ENCODE measurements at regions not wholly inside any gene's neighbourhood (a gene's known extent, or its start where the extent isn't known, plus 50 kb on each side); places are given as distances from the start of the nearest gene placed in this dataset.

- Mint-ChIP-seq H3K27ac (peak overlapping the region in 1 of 2 donors; percentile 69), H3K27me3 (peaks cover 8% of the 10 kb centered on the region), H3K4me3 (no peak overlapping the region), H3K4me1 (peaks cover 13% of the 10 kb centered on the region), H3K9me3 (peaks cover 0 to 3% of the 10 kb centered on the region in 2 donors)
- no peak for ATAC-seq
- no peak for DNase-seq
Measured at GRCh38 chr15:87760547-87761314, 495.8 kb downstream of the NTRK3 start.

DNA sequence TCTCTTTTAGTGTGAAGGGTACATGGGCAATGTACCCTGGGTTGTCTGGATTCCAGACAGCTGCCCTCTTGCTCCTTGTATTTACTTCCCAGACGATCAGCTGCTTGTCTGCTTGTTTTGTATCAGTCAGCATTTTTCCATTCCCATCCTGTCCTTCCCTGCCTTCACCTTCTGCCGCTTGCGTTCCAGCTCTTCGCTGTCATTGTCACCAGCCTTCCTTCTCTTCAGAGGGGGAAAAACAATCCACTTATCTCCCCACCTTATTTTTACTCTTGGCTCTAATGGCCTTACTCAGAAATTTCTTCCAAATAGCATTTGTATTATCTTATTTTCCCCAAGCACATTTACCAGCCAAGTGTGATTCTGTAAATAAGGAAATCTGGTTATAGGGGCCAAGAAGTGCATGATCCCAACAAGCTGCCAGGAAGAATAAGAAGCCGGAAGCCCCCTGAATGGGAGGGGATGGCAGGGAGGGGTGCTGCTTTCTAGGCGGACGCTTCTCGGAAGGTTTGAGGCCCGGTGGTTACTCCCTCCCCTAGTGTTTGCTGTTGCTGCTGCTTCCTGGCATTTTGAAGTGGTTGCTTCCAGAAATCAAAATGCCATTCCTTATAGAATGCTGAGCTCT is 497.6 kb downstream of the NTRK3 start:
- H3K4me3 Mint-ChIP-seq = no peak overlapping the region
- peaks cover 13% of the 10 kb centered on the region for H3K4me1 Mint-ChIP-seq
- ATAC-seq (no peak), DNase-seq (no peak)
- peaks cover 12% of the 10 kb centered on the region for H3K27me3 Mint-ChIP-seq
- H3K27ac Mint-ChIP-seq = no peak overlapping the region
- peaks cover 0 to 3% of the 10 kb centered on the region in 2 donors for H3K9me3 Mint-ChIP-seq

GRCh38 chr15:87757084-87757483 is 499.5 kb downstream of the NTRK3 start:
- DNase-seq = no peak
- Mint-ChIP-seq H3K4me1 (peaks cover 16% of the 10 kb centered on the region), H3K4me3 (no peak overlapping the region), H3K27me3 (peaks cover 15% of the 10 kb centered on the region), H3K27ac (peak overlapping the region in 1 of 2 donors; percentile 55), H3K9me3 (peaks cover 0 to 3% of the 10 kb centered on the region in 2 donors)
- no peak for ATAC-seq

GRCh38 chr15:87756072-87756471 is 500.5 kb downstream of the NTRK3 start:
- Mint-ChIP-seq H3K9me3 (peaks cover 0 to 3% of the 10 kb centered on the region in 2 donors), H3K27me3 (peaks cover 15% of the 10 kb centered on the region), H3K27ac (no peak overlapping the region), H3K4me1 (peaks cover 8% of the 10 kb centered on the region), H3K4me3 (no peak overlapping the region)
- ATAC-seq = no peak
- no peak for DNase-seq

GRCh38 chr15:87755226-87755625 is 501.3 kb downstream of the NTRK3 start:
- ATAC-seq (no peak), DNase-seq (no peak)
- Mint-ChIP-seq H3K4me3 (no peak overlapping the region), H3K9me3 (peaks cover 0 to 3% of the 10 kb centered on the region in 2 donors), H3K4me1 (peaks cover 8% of the 10 kb centered on the region), H3K27ac (peak overlapping the region in 1 of 2 donors; percentile 85), H3K27me3 (peaks cover 15% of the 10 kb centered on the region)

DNA sequence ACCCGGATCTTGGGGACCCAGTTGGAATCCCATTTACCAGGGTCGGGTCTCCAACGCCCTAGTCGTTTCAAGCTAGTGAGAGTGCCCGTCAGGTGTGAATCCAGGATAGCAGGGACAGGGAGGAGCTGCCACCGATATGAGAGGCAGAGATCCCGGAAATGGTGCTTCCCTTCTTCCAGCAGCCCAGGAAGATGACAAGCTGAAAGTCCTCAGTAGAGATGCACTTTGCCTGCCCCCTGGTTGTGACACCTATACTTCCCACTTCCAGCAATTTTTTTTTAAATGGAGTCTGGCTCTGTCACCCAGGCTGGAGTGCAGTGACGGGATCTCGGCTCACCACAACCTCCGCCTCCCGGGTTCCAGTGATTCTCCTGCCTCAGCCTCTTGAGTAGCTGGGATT is 503.0 kb downstream of the NTRK3 start:
- no peak for ATAC-seq
- Mint-ChIP-seq H3K27ac (no peak overlapping the region), H3K4me3 (no peak overlapping the region)

DNA sequence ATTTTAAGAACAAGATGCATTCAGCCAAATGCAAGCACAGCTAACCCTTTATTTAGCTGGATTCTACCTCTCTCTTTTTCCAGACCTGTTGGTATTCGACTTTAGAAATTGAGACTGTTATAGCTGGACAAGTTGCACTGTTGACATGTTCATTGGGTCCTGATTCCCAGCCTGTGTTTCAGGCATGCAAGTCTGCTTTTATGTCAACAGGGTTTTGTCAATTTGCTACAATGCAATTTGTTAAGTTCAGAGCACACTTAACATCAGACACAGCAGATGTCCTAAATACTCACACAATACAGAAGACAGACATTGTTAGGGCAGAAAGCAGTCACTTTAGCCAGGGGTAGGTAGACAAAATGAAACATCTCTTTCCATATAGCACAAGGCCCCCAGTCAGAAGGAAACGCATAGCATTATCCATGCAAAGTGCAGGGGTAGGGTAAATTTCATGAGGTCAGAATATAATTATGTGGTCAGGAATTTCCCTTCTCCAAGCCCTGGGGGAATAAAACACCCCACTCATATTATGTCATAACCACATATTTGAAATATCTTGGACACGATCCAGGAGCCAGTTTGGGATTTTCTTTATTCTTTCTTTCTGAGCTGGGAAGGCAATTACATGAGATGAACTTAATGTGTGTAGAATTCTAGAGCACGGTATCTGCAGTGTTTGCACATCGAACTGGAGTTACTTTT is 504.1 kb downstream of the NTRK3 start:
- ATAC-seq (peak; percentile 68), DNase-seq (no peak)
- no peak overlapping the region for H3K27ac Mint-ChIP-seq
- peaks cover 8% of the 10 kb centered on the region for H3K4me1 Mint-ChIP-seq
- H3K27me3 Mint-ChIP-seq = peaks cover 15% of the 10 kb centered on the region
- H3K4me3 Mint-ChIP-seq = no peak overlapping the region
- no peaks in the 10 kb centered on the region for H3K9me3 Mint-ChIP-seq

More for the DNA sequence above, 503.0 kb downstream of the NTRK3 start:
- Mint-ChIP-seq H3K4me1 (peaks cover 8% of the 10 kb centered on the region), H3K9me3 (no peaks in the 10 kb centered on the region), H3K27me3 (peaks cover 15% of the 10 kb centered on the region)
- no peak for DNase-seq

- DNase-seq (no peak), ATAC-seq (no peak)
- Mint-ChIP-seq H3K4me3 (no peak overlapping the region), H3K9me3 (no peaks in the 10 kb centered on the region), H3K4me1 (peaks cover 8% of the 10 kb centered on the region), H3K27me3 (no peaks in the 10 kb centered on the region), H3K27ac (no peak overlapping the region)
Measured at GRCh38 chr15:87748483-87748882, 508.1 kb downstream of the NTRK3 start.

DNA sequence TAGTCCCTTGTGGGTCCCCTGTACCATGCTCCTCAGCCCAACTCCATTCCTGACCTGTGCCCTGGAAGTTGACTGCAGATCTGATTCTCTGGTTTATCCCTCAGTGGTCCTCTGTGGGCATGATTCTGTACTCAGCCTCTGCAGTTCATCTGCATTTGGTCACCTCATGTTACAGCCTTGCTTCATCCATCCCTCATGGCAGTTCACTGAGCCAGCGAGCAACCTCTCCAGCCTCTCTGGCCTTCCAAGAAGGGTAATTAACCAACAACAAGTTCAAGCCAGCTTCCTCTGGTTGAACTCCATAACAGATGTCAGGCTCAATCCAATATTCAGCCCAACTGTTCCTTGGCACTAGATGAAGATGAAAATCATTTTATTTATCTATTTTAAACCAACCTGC is 509.5 kb downstream of the NTRK3 start:
- DNase-seq = no peak
- Mint-ChIP-seq H3K27ac (no peak overlapping the region), H3K4me3 (no peak overlapping the region), H3K9me3 (no peaks in the 10 kb centered on the region), H3K4me1 (peaks cover 1% of the 10 kb centered on the region), H3K27me3 (no peaks in the 10 kb centered on the region)
- ATAC-seq = no peak

- ATAC-seq (no peak), DNase-seq (no peak)
- Mint-ChIP-seq H3K27ac (no peak overlapping the region), H3K4me1 (no peaks in the 10 kb centered on the region), H3K4me3 (no peak overlapping the region), H3K9me3 (no peaks in the 10 kb centered on the region), H3K27me3 (no peaks in the 10 kb centered on the region)
Measured at GRCh38 chr15:87746333-87746732, 510.2 kb downstream of the NTRK3 start.

- ATAC-seq = no peak
- Mint-ChIP-seq H3K9me3 (no peaks in the 10 kb centered on the region), H3K4me1 (no peaks in the 10 kb centered on the region), H3K4me3 (no peak overlapping the region), H3K27me3 (no peaks in the 10 kb centered on the region), H3K27ac (no peak overlapping the region)
- no peak for DNase-seq
Measured at GRCh38 chr15:87744815-87745214, 511.7 kb downstream of the NTRK3 start.

GRCh38 chr15:87743562-87743961 is 513.0 kb downstream of the NTRK3 start:
- no peaks in the 10 kb centered on the region for H3K4me1 Mint-ChIP-seq
- H3K27me3 Mint-ChIP-seq = no peaks in the 10 kb centered on the region
- H3K27ac Mint-ChIP-seq = no peak overlapping the region
- no peak overlapping the region for H3K4me3 Mint-ChIP-seq
- no peaks in the 10 kb centered on the region for H3K9me3 Mint-ChIP-seq
- no peak for DNase-seq
- ATAC-seq = no peak

DNA sequence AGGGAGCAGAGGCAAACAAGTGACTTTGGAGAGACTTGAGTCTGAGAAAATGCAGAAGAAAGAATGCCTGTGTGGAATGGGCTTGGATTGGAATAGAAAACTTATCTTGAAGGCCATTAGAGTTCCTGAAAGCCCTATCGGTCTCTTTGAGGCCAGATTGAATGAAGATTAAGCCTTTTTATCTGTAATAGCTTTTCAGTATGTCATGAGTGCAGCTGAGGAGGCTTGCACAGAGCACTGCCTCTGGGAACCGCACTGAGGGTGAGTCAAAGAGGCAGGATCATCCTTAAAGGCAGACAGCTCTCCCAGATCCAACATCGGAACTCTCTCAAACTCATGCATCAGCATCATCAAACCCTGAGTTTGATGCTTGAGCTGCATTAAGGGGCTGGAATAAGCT is 515.2 kb downstream of the NTRK3 start:
- ATAC-seq (no peak), DNase-seq (no peak)
- H3K9me3 Mint-ChIP-seq = no peaks in the 10 kb centered on the region
- H3K4me1 Mint-ChIP-seq = peaks cover 13% of the 10 kb centered on the region
- H3K27me3 Mint-ChIP-seq = no peaks in the 10 kb centered on the region
- H3K27ac Mint-ChIP-seq = no peak overlapping the region
- no peak overlapping the region for H3K4me3 Mint-ChIP-seq

DNA sequence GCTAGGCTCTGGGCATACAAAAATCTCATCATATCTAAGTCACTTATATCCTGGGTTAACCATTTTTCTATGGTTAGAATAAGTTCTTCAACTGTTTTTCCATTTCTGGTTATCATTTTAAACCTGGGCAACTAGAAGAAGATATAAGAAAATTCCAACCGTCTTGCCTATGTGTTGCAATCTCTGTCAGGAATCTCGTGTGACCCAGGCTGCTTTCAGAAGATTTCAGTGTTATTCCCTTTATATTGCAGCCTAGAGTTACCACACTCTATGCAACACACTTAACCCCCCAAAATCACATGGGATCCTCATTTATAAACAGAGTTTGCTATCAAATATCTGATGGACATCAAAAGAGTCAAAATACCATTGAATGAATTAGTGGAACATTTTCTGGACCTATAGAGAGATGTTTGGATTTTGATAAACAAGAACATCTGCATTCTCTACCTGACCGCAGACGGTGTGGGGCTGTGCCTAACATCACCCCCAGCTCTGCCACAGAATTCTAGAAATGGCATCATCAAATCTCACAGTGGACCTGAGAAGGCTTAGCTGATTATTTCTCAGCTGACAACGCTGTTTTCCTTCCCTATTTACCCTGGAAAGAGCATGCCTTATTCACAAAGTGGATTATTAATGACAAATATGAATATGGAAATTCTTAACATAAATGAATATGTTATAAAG is 515.7 kb downstream of the NTRK3 start:
- H3K9me3 Mint-ChIP-seq = no peaks in the 10 kb centered on the region
- H3K4me1 Mint-ChIP-seq = peaks cover 19% of the 10 kb centered on the region
- H3K27me3 Mint-ChIP-seq = no peaks in the 10 kb centered on the region
- ATAC-seq (no peak), DNase-seq (no peak)
- no peak overlapping the region for H3K27ac Mint-ChIP-seq
- no peak overlapping the region for H3K4me3 Mint-ChIP-seq

- H3K9me3 Mint-ChIP-seq = no peaks in the 10 kb centered on the region
Measured at GRCh38 chr15:87739866-87740265, 516.7 kb downstream of the NTRK3 start.

More at GRCh38 chr15:87739866-87740265, 516.7 kb downstream of the NTRK3 start:
- DNase-seq (no peak), ATAC-seq (no peak)
- no peak overlapping the region for H3K4me3 Mint-ChIP-seq
- no peaks in the 10 kb centered on the region for H3K27me3 Mint-ChIP-seq
- peaks cover 23% of the 10 kb centered on the region for H3K4me1 Mint-ChIP-seq
- no peak overlapping the region for H3K27ac Mint-ChIP-seq
